Endothelial cell of umbilical vein (primary cell): ENCODE measurements at regions not wholly inside any gene's neighbourhood (a gene's known extent, or its start where the extent isn't known, plus 50 kb on each side); places are given as distances from the start of the nearest gene placed in this dataset.

ENCODE experiments used
- BruUV-seq: library from RNA; stranded (reverse); fragments of 400-500 nt; replicated peaks from 2 replicates; lab custom pipeline; 2021; lab: Mats Ljungman, UMichigan
- CTCF ChIA-PET: fragments of 300-600, 350-600 bp; sonication (Branson Sonifier 250); formaldehyde crosslinking; loops from one replicate; lab custom pipeline; 2021; ENCODE audit warnings: antibody characterized with exemption, inconsistent platforms; lab: Charles Lee
- POLR2A ChIA-PET: fragments of 300-600, 350-600 bp; sonication (Branson Sonifier 250); formaldehyde crosslinking; loops from one replicate; lab custom pipeline; 2021; ENCODE audit warnings: antibody characterized with exemption, inconsistent platforms; lab: Charles Lee
- DNase-seq: peaks from one replicate; pipeline ENCODE4 v3.0.0-alpha.2; 2011; ENCODE audit warnings: low read depth, low spot score
- FAIRE-seq: peaks from 2 replicates; lab custom pipeline; 2011; peaks lifted over from hg19 to GRCh38; lab: Jason Lieb, UNC
- H2AFZ ChIP-seq: 2 replicates; pipeline ENCODE4 v1.6.0; 2012; ENCODE audit warnings: low read depth, low read length, control low read depth, inconsistent platforms
- H3K27ac ChIP-seq: 2 replicates; pipeline ENCODE4 v1.5.1; 2011; ENCODE audit warnings: low read depth, mild to moderate bottlenecking, control low read depth, low read length, moderate library complexity; ENCODE audit not compliant: insufficient read depth
- H3K27me3 ChIP-seq, 2 experiments: 2 replicates each; pipeline versions ENCODE4 v1.6.0 to v1.6.1; 2011; ENCODE audit warnings: low read length in 2 of 2, mixed read lengths in 1 of 2; ENCODE audit not compliant: control insufficient read depth in 2 of 2, insufficient read depth in 2 of 2
- H3K36me3 ChIP-seq, 2 experiments: 2 replicates in 1 of 2; 3 replicates in 1 of 2; pipeline ENCODE4 v1.5.1; 2011; ENCODE audit warnings: low read length in 2 of 2, mild to moderate bottlenecking in 1 of 2, moderate library complexity in 1 of 2; ENCODE audit not compliant: control insufficient read depth in 2 of 2, insufficient read depth in 2 of 2; ENCODE audit errors: extremely low read depth in 1 of 2
- H3K4me1 ChIP-seq: 3 replicates; pipeline ENCODE4 v1.5.1; 2011; ENCODE audit warnings: mild to moderate bottlenecking, low read length; ENCODE audit not compliant: control insufficient read depth, insufficient read depth; ENCODE audit errors: extremely low read depth
- H3K4me2 ChIP-seq: 2 replicates; pipeline ENCODE4 v1.6.1; 2011; ENCODE audit warnings: low read length, control low read depth, mixed read lengths; ENCODE audit not compliant: insufficient read depth
- H3K4me3 ChIP-seq, 3 experiments: fragments of 200-600 bp in 1 of 3; sonication (generic), shearing (Covaris generic) in 1 of 3; replicated peaks in 1 of 3; 2 replicates each; pipeline ENCODE4 v1.5.1; 2011 to 2016; ENCODE audit warnings: control low read depth in 3 of 3, low read length in 3 of 3, mild to moderate bottlenecking in 2 of 3, inconsistent platforms in 1 of 3, low read depth in 1 of 3, moderate library complexity in 1 of 3; ENCODE audit not compliant: insufficient read depth in 1 of 3
- H3K79me2 ChIP-seq: 2 replicates; pipeline ENCODE4 v1.6.0; 2012; ENCODE audit warnings: low read length, inconsistent platforms; ENCODE audit not compliant: control insufficient read depth, insufficient read depth
- H3K9ac ChIP-seq: replicated peaks from 2 replicates; pipeline ENCODE3; 2011; ENCODE audit warnings: low read length, control low read depth; ENCODE audit not compliant: insufficient read depth; ENCODE audit errors: extremely low read depth
- H3K9me1 ChIP-seq: replicated peaks from 3 replicates; pipeline ENCODE4 v1.6.0; 2011; ENCODE audit warnings: mild to moderate bottlenecking, low read length; ENCODE audit not compliant: control insufficient read depth, insufficient read depth; ENCODE audit errors: extremely low read depth
- H3K9me3 ChIP-seq: replicated peaks from 2 replicates; pipeline ENCODE4 v1.5.1; 2012; ENCODE audit warnings: low read length, inconsistent platforms; ENCODE audit not compliant: control insufficient read depth, insufficient read depth
- H4K20me1 ChIP-seq: replicated peaks from 2 replicates; pipeline ENCODE3; 2011; ENCODE audit warnings: mild to moderate bottlenecking, low read length; ENCODE audit not compliant: control insufficient read depth, insufficient read depth; ENCODE audit errors: extremely low read depth
- EZH2 ChIP-seq: IDR thresholded peaks from 2 replicates; pipeline ENCODE4 v1.6.1; 2012; ENCODE audit warnings: borderline replicate concordance, low read depth, mild to moderate bottlenecking, moderate library complexity, low read length, inconsistent platforms; ENCODE audit not compliant: severe bottlenecking
- FOS ChIP-seq: IDR thresholded peaks from 2 replicates; pipeline ENCODE4 v1.6.1; 2011; ENCODE audit warnings: mild to moderate bottlenecking, low read length, moderate library complexity, borderline replicate concordance; ENCODE audit not compliant: insufficient read depth
- GATA2 ChIP-seq: IDR thresholded peaks from 2 replicates; pipeline ENCODE4 v1.7.0; 2011; ENCODE audit warnings: low read depth, mild to moderate bottlenecking, moderate library complexity, mixed read lengths, low read length; ENCODE audit not compliant: insufficient read length, insufficient read depth
- JUN ChIP-seq: IDR thresholded peaks from 2 replicates; pipeline ENCODE4 v1.6.1; 2011; ENCODE audit warnings: borderline replicate concordance, low read depth; ENCODE audit not compliant: insufficient read length, insufficient read depth
- MYC ChIP-seq: IDR thresholded peaks from one replicate; pipeline ENCODE4 v1.6.1; 2011; ENCODE audit warnings: mild to moderate bottlenecking, low read depth, low read length
- POLR2A ChIP-seq: IDR thresholded peaks from 2 replicates; pipeline ENCODE4 v1.6.1; 2012; ENCODE audit warnings: low read depth, mild to moderate bottlenecking, control low read depth, low read length
- POLR2AphosphoS5 ChIP-seq: IDR thresholded peaks from 2 replicates; pipeline ENCODE4 v1.6.1; 2012; ENCODE audit warnings: low read depth, mild to moderate bottlenecking, control low read depth, low read length, moderate library complexity; ENCODE audit not compliant: insufficient read depth
- dilution Hi-C: fragments of 300-500 bp; cut with MboI; formaldehyde crosslinking; loops from one replicate; pipeline ENCODE4 v1.15.0; 2019; ENCODE audit warnings: low sequenced_read_pairs; ENCODE audit not compliant: extremely low pct_ligation_motif_present
- intact Hi-C: fragments of 100-400 bp; cut with micrococcal nuclease; formaldehyde crosslinking; loops from one replicate; pipeline ENCODE4 v1.10.0; 2022
- TF ChIP-seq, protein P1 (sequence below), 2 donors: IDR thresholded peaks; 1 replicate in 1 of 2; 2 replicates in 1 of 2; pipeline ENCODE4 v1.5.1; 2011; ENCODE audit warnings: low read length in 2 of 2, mild to moderate bottlenecking in 2 of 2, moderate library complexity in 2 of 2, control low read depth in 1 of 2, inconsistent platforms in 1 of 2, low read depth in 1 of 2; ENCODE audit not compliant: insufficient read depth in 1 of 2; ENCODE audit errors: extremely low read depth in 1 of 2

DNA sequence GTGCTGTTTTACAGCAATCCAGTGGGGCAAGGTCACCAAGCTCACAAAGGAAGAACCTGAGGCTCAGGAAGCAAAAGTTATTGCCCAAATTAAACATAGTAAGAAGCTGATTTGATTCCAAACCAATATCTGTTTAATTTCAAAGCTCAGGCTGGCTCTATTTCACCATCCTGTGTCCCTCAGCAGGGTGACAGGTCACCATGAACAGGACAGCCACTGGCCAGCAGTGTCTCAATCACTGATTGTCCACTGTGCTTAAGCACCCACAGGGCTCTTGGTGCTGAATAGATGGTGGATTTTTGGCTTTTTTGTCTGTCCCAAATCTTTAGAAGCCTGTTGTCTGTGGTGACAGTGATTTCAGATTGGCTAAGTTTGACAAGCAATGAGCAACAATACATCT is 146.4 kb upstream of the ZNF32 start:
- no peak for FAIRE-seq
- POLR2A ChIA-PET, result no interaction called here
- intact Hi-C loops, result no loop called here

More for the DNA sequence above, 146.4 kb upstream of the ZNF32 start:
- H3K27me3 ChIP-seq, result peaks cover 3% of the 10 kb centered on the region in 2 experiments
- no TSS peak for BruUV-seq
- H3K4me1 ChIP-seq, result no peaks in the 10 kb centered on the region
- no peak overlapping the region for H3K4me3 ChIP-seq
- H3K9me3 ChIP-seq, result no peaks in the 10 kb centered on the region
- no peak overlapping the region for H3K9ac ChIP-seq
- no peaks in the 10 kb centered on the region for H3K79me2 ChIP-seq
- no peak overlapping the region for H2AFZ ChIP-seq
- DNase-seq, result no peak
- no peak overlapping the region for H3K4me2 ChIP-seq
- H4K20me1 ChIP-seq, result no peaks in the 10 kb centered on the region
- CTCF ChIA-PET, result no interaction called here
- no peaks in the 10 kb centered on the region for H3K9me1 ChIP-seq
- H3K27ac ChIP-seq, result no peak overlapping the region
- H3K36me3 ChIP-seq, result no peaks in the 10 kb centered on the region
- TF ChIP-seq GATA2, result no peak
- TF ChIP-seq EZH2, result no peak
- no peak for TF ChIP-seq JUN
- no peak for TF ChIP-seq MYC
- no peak for TF ChIP-seq POLR2AphosphoS5
- TF ChIP-seq FOS, result no peak
- TF ChIP-seq, protein P1, sequence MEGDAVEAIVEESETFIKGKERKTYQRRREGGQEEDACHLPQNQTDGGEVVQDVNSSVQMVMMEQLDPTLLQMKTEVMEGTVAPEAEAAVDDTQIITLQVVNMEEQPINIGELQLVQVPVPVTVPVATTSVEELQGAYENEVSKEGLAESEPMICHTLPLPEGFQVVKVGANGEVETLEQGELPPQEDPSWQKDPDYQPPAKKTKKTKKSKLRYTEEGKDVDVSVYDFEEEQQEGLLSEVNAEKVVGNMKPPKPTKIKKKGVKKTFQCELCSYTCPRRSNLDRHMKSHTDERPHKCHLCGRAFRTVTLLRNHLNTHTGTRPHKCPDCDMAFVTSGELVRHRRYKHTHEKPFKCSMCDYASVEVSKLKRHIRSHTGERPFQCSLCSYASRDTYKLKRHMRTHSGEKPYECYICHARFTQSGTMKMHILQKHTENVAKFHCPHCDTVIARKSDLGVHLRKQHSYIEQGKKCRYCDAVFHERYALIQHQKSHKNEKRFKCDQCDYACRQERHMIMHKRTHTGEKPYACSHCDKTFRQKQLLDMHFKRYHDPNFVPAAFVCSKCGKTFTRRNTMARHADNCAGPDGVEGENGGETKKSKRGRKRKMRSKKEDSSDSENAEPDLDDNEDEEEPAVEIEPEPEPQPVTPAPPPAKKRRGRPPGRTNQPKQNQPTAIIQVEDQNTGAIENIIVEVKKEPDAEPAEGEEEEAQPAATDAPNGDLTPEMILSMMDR (IDR thresholded peaks at IDR 0.05; ENCODE audit: extremely low read depth in 1 of 2, insufficient read depth in 1 of 2, low read depth in 1 of 2, low read length in 2 of 2), result no peak
- TF ChIP-seq POLR2A, result no peak
- dilution Hi-C loops, result no loop called here
